HG03280 (cell line): ENCODE measurements at regions not wholly inside any gene's neighbourhood (a gene's known extent, or its start where the extent isn't known, plus 50 kb on each side); places are given as distances from the start of the nearest gene placed in this dataset.

Experiments
- ATAC-seq: cut with Tn5 transposase; IDR thresholded peaks from one replicate; pipeline ENCODE4 v1.9.1; 2021; ENCODE audit warnings: mild to moderate bottlenecking, moderate library complexity; ENCODE audit not compliant: unreplicated experiment

DNA sequence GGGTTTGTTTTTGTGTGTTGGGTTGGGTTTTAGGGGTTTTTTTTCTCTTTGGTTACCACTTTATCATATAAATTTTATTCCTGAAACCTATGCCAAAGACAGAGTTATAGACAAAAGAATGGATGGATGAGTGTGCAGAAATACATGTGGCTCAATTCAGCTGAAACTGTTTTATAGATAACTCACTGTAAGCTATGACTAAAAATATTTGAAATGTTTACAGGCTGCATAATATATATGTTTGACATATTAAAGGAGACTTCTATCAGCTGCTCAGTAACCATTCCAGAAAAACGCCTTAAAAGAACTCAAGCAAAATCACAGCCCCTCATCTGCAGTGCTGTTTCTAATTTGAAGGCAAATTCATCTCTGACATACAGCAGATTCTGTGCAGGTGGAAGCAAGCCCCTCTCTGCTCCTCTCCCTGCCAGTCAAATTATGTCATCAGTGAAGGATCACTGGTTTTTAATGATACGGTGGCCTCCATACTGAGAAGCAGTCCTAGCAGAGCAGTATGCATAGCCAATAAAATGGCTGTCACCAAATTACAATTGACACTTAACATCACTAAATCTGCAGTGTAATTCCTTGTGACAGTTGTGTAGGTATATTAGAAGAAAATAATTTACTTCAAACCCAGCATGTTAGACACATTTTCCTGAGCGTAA, 301.6 kb downstream of the NR2F1-AS1 start:
- no peak for ATAC-seq

DNA sequence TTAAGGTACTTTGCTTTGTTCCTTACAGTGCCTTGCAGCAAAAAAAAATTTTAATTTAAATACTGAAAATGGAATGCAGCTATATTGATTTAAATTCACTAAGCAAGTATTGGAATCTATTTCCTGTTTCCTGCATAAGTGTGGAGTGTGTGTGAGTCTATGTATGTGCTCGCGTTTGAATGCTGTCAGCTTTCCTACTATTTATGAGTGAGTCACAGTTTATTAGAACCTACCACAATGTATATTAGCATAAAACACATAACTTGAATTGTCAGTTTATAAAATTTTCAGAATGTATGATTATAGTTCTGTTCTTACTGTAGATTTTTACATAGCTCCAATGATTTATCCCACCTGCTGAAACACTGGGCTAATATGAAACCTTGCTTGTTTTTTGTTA, 302.1 kb downstream of the NR2F1-AS1 start:
- no peak for ATAC-seq

DNA sequence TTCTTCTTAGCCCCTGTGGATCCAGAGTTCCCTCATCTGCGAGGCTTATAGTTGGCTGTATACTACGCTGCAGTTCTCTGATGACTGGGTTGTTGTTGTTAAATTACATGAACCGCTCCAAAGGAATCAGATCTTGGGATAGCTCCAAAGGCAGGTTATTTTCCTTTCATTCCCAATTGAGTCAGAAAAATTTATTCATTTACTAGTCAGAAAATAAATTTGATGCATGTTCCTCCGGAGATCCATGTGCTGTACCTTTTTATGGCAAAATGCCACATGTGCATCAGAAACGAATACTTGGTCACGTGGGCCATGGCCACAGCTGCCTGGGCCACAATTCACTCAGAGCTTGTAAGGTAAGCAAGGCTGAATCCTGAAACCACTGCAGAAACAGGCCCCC, 304.0 kb downstream of the NR2F1-AS1 start:
- no peak for ATAC-seq

DNA sequence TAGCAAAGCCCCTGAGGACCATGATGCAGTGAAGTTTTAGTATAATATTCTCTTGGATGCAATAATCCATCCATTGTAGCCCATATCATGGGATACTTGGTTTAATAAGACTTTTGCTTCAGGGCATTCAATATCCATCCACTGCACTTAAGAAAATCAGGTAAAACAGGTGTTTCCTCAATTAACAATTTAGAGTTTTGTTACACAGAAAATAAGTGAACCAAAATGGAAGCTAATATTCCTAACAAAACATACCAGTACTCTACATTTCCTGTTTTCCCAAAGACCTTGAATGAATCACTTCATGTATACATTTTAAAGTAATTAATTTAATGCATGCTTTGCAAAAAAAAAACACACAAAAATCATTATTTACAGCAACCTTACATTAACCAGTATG, 305.6 kb downstream of the NR2F1-AS1 start:
- ATAC-seq = no peak

DNA sequence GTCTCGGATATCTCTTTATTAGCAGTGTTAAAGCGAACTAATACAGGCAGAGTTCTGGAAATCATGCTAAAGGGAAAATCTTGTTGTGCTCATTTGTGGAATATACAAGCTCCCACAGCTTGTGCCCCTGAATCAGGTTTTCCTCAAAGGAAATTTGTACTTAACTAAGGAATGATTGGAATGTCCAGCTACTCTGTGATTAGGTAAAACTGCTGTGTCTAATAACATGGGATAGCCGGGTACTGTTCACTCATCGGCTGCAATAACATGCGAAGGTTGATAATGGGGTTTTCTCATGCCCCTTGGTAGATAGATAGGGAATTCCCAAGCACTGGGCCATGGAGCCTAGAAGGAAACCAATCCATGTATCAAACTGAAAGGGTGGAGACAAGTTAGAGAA, 306.7 kb downstream of the NR2F1-AS1 start:
- ATAC-seq = no peak

DNA sequence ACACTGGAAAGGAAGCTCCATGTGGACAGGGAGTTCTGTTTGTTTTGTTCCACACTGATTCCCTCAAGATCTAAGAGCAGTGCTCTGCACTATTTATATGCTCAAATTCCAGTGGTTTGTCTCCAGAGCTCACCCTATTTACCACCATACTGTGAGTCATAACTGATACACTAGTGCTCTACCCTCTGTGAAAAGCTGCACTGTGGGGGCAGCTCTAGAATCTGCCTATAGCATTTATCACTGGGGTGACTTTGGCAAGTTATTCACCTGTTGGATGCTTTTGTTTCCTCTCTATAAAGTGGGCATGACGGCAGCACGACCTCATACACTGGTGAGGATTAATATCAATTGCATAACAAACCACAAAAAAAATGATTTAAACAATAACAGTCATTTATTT, 307.8 kb downstream of the NR2F1-AS1 start:
- no peak for ATAC-seq

DNA sequence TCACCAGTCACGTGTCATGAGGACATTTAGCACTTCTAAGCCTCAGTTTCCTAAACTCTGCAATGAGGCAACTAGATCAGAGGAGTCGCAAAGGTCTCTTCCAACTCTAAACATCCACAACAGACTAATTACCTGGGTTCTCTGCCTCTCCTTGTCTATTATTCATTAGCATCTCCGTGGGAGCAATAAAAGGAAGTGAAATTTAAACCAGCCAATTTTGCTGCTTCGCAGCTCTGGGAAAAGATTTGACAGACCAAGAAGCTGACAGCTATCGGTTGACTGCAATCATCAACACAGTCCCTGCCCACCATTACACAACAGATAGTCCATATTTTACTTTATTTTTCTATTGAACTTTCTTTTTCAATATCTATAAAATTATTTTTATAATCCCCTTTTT, 308.9 kb downstream of the NR2F1-AS1 start:
- ATAC-seq = no peak

DNA sequence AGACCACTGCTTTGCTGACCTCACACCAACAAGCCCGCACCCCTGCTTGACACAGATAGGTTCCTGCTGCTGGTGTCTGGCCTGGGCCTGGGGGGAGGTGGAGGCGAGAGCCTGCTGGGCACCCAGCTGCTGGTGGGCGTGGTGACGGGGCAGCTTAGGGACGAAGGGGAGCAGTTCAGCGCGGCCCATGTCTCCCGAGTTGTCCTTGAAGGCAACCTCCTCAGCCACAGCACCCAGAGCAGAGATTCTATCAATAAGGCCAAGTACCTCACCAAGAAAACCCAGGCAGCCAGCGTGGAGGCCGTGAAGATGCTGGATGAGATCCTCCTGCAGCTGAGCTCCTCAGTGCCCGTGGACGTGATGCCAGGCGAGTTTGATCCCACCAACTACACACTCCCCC, 313.3 kb downstream of the NR2F1-AS1 start:
- no peak for ATAC-seq

DNA sequence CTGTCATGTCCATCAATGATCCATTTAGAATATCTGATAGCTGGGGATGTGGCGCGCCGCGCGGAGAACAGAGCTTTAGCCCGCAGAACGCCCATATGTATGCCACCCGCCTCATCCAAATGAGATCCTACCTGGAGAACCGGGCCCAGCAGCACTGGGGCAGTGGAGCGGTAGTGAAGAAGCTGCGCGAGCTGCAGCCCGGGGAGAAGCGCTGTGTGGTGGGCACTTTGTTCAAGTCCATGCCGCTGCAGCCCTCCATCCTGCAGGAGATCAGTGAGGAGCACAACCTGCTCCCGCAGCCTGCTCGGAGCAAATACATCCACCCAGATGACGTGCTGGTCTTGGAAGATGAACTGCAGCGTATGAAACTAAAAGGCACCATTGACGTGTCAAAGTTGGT, 313.7 kb downstream of the NR2F1-AS1 start:
- no peak for ATAC-seq

DNA sequence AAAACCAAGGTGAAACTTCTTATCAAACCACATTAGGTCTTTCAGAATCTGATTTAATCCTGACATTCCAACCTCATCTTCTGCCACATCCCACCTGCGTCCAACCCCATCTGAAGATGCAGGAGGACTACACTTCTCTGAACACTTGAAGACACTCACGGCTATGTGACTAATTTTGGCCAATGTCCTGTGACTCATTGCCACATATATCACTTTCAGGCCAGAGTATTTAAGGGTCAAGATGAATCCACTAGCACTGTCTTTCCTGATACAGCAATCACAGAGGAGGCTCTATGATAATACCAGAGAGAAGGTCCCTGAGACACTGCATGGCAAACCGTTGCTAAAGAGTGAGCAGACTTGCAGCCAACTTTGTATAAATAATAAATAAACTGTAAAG, 323.4 kb downstream of the NR2F1-AS1 start:
- ATAC-seq = no peak

DNA sequence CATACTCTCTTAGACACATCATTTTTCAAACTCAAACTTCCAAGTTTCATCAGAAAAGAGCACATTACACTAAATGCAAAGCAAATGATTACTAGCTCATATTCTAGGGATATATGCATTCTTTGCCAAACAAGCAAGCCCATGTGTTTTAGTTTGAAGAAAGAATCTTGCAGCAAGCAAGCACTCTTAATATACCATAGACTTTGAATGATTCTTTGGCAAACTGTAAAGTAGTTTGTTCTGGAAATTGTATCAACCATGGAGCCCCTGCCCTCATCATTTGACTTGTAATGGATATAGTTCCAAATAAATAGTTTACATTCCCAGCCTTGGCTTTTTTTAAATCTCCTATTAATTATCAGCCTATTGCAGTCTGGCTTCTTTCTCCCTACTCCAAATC, 325.2 kb downstream of the NR2F1-AS1 start:
- no peak for ATAC-seq

DNA sequence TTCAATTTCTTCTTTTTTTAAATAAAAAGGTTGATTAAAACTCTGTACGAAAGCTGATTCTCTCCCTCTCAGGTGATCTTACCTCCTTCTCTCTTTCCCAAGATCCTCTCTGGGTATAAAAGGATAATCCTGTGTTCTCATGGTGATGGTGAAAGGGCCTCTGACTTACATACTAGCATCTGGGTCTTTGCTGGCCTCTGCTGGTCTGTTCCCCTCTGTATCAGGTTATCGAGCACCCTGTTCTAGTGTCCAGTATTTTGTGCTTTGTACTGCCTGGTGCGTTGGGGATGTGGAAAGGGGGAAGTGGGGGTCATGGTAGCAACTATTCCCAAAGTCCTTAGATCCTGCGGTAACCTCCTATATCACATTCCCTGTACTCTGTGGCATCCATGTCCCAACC, 328.9 kb downstream of the NR2F1-AS1 start:
- no peak for ATAC-seq

DNA sequence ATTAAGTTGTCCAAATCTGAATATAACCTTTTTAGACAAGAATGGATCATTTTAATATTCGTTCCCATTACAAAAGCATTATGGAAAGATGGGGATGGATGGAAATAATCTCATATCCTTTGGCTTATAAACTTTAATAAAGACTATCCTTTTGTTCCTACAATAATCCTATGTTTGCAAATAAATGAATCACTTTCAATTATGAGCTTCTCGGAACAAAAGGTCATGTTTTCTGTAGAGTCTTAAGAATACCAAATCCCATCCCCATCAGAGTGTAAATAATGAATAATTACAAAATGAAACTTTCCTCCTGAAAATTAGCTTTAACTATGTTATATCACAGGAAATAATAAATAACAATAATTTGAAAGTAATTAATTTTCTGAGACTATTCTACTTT, 329.7 kb downstream of the NR2F1-AS1 start:
- no peak for ATAC-seq

DNA sequence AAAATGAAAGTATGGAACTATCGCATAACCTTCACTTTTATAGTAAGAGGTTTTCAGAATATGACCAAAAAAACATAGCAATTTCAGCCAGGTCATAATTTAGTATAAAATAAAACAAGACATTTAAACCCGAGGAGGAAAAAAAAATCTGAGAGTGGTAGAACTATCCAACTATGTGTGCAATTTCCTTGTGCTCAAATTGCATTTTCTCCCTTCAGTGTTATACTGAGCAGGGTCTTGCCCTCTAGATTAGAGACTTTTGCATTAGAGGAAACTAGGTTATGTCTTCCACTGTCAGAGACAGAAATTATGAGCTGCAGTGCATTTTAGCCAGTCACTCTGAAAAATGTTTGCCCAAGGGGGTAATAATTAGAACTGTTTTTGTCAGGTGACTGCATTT, 330.6 kb downstream of the NR2F1-AS1 start:
- no peak for ATAC-seq

DNA sequence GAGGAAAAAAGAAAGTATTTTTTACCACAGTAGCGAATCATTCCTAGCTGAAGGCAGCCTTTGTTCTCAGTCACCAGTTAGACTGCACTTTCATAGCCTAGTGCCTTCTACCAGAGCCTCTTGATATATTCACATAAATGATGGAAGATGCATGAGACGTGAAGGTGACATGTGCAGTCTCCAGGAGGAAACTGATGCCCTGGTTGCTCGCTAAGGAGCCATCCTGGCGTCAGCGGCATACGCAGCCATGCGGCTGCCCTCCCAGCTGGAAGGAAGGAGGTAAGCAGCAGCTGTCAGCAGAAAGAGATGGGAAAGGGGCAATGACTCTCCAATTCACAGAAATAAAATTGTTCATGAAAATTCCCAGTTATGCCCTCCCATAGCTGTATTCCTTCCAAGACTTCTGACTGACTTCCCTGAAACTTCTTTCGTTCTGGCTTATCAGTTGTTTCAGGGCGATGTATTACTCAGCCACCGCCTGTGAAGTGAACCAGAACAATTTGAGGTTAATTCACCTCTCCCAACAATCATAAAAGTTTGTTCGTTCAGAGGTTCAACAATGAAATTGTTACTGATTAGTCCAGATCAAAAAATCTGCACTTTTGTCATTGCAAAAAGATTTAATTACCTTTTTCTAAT, 331.2 kb downstream of the NR2F1-AS1 start:
- no peak for ATAC-seq

DNA sequence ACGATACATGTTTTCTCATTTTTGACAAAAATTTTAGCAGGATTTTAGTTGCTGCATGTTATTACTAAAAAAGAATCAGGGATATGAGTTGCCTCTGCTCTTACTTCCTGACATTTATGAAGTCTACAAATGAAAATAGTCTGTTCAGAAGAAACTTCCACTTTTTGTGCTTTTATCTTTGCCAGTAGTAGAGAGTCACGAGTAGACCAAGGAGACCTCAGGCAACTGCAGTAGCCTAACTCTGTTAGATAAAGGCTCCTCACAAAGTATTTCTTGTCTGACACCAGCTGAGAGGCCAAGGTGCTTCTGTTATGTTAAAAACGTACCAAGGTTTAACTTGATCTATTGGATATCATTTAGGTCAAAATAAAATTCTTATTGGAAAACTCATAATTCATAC, 333.9 kb downstream of the NR2F1-AS1 start:
- ATAC-seq = no peak

DNA sequence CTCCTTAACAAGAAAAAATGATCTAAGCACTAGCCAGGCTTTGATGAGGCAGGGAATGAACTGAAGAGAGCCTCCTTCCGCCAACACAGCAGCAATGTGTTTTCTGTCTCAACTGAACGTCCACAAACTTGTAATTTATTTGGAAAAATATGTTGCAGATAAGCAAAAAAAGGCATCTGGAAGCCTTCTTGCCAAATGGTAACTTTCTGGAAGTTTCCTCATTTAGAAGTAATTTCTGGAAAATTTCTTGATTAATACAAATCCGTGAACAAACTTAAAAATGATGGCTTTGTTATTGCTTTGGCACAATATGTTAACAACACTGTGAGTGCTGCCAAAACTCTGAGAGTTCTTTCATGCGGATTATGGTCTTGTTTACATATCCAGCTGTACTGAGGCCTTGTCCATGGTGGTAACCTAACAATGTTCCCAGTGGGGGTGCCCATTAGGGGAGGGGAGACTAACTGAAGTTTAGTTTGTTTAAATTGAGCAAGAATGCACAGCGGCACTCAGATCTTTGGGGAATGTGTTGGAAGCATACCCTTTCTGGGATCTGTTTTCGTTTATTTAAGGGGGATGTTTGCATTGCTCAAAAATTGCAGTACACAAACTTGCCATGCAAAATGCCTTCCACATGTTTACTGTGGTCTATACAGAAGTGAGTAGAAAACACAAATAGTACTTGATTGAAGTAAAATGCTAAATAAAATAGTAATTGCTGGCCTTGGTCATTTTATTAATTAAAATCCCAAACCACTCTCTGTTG, 334.7 kb downstream of the NR2F1-AS1 start:
- no peak for ATAC-seq

DNA sequence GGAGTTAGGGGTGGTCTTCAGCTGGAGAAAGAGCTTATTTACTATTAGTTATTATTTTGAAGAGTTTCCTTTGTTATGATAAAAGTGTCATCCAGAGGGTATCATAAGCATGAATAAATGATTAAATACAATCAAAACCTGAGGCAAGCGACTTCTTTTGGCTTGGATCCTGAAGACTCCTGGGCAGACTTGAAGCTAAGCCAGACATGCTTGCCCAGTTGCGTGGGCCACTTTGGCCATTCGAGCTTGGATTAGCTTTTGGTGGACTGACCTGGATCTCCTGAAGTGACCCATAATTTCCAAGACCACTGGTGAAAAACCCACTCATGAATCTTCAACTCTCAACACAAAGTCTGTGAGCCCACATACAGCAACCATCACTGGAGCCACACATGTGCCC, 335.8 kb downstream of the NR2F1-AS1 start:
- no peak for ATAC-seq

DNA sequence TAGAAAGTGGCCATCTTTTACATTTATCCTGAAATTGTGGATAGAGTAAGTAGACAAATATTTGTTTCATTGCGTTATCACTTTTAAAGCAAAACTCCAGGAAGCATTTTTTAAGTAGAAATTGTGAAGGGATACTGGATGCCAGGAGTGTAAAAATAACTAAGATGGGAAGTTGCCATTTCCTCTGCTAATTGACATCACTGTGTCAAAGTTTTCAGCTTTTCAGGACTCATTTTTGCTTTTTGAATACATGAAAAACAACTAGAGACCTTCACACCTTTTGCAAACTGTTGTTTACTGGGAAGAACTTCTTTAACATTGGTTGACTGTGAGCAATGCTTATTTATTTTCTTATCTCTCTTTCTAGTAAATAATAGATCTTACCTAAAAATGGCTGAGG, 337.5 kb downstream of the NR2F1-AS1 start:
- ATAC-seq = no peak

DNA sequence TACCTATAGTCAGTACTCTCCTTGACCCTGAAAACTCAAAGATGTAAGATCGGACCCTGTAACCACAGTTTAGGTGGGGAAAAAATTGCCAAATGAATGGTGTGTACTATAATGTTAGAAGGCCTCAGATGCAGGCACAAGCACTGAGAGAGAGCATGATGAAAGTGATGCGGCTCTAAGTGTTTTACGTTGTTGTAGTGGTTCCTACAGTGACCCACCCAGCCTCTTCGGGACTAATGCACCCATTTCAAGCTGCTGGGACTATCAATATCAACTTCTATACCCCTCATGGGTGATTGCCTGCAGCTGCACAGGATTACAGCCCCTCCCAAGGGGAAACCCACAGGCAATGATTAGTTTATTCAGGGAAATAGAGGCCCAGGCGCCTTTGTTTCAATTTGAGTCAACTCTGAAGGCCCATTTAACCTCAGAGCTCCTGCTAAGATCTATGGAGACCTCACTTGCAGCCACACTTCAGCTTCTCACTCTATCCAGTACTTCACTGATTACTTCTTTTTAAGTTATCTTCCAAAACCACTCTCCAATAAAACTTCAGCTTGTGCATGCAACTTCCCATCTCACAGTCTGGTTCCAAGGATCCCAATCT, 340.7 kb downstream of the NR2F1-AS1 start:
- no peak for ATAC-seq

DNA sequence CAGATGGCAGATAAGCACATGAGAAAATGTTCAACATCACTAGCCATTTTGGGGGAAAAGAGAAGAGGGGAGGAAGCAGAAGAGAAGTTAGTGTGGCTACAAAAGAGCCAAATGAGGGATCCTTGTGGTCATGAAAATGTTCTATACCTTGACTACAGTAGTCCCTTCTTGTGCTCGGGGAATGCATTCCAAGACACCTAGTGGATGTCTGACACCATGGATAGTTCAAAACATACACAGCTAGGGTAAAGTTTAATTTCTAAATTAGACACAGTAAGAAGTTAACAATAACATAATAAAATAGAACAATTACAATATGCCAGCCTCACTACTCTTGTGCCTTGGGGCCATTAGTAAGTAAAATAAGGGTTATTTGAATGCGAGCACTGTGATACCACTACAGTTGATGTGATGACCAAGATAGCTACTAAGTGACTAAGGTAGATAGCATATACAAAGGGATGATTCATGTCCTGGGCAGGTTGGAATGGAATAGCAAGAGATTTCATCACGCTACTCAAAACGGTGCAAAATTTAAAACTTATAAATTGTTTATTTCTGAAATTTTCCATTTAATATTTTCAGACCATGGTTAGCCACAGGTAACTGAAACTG, 344.1 kb downstream of the NR2F1-AS1 start:
- no peak for ATAC-seq
